Glutamatergic neuron (in vitro differentiated cells): ENCODE measurements at regions not wholly inside any gene's neighbourhood (a gene's known extent, or its start where the extent isn't known, plus 50 kb on each side); places are given as distances from the start of the nearest gene placed in this dataset.
A peak's percentile ranks its signal among the peaks of the same experiment; 100 is the strongest.

ENCODE experiments used
- DNase-seq: peaks from one replicate; pipeline ENCODE4 v3.0.0; 2022
- H3K27ac Mint-ChIP-seq: one replicate; pipeline ENCODE4 v1.8.0; 2020; ENCODE audit warnings: mild to moderate bottlenecking, mixed read lengths, inconsistent platforms; ENCODE audit not compliant: unreplicated experiment
- H3K27me3 Mint-ChIP-seq: one replicate; pipeline ENCODE4 v1.8.0; 2020; ENCODE audit warnings: mild to moderate bottlenecking, moderate library complexity, mixed read lengths, inconsistent platforms; ENCODE audit not compliant: unreplicated experiment
- H3K36me3 Mint-ChIP-seq: one replicate; pipeline ENCODE4 v1.8.0; 2020; ENCODE audit warnings: mild to moderate bottlenecking, mixed read lengths, inconsistent platforms; ENCODE audit not compliant: unreplicated experiment
- H3K4me1 Mint-ChIP-seq: one replicate; pipeline ENCODE4 v1.8.0; 2020; ENCODE audit warnings: mild to moderate bottlenecking, low read depth, mixed read lengths, inconsistent platforms; ENCODE audit not compliant: unreplicated experiment
- H3K4me3 Mint-ChIP-seq: one replicate; pipeline ENCODE4 v1.8.0; 2020; ENCODE audit warnings: mild to moderate bottlenecking, mixed read lengths, inconsistent platforms; ENCODE audit not compliant: unreplicated experiment
- H3K9me3 Mint-ChIP-seq: one replicate; pipeline ENCODE4 v1.8.0; 2020; ENCODE audit warnings: mild to moderate bottlenecking, moderate library complexity, mixed read lengths, inconsistent platforms; ENCODE audit not compliant: unreplicated experiment
- CTCF ChIP-seq: fragments of 200-600 bp; sonication (generic); IDR thresholded peaks from one replicate; pipeline ENCODE4 v1.5.0; 2021; ENCODE audit not compliant: partially characterized antibody, unreplicated experiment

DNA sequence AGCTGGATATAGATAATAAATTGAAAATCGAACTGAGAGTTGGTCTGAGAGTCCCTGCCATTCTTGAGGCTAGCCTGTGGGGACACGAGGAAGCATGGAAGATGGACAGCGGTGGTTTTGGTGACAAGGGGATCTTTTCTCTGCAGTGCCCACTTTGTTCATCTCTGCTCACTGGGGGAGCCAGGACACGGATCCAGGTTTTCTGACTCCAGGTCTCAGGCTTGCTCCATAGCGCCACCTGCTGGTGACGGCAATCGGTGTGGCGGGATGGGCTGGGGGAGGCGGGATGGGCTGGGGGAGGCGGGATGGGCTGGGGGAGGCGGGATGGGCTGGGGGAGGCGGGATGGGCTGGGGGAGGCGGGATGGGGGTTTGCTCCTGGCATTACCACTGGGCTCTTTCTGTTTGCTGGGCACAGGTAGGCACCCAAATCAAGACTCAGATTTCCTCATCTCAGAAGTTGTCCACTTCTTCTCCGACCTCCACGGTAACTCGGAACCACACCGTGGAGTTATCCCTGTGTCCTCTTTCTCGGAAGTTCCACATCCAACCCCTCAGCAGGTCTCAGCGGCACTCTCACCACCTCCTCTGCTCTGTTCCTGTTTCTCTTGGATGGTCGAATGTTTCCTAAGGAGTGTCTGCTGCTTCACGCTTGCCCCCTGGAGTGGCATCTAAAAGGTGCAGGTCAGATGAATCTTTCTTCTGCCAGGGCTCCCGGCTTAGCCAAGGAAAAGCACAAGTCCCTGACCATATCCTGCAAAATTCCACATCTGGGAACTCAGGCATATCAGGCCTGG, 142.4 kb downstream of the CYLD start:
- Mint-ChIP-seq H3K27ac (no peak overlapping the region), H3K9me3 (peaks cover 6% of the 10 kb centered on the region), H3K4me3 (no peak overlapping the region), H3K4me1 (peaks cover 10% of the 10 kb centered on the region), H3K36me3 (no peaks in the 10 kb centered on the region), H3K27me3 (peaks cover 5% of the 10 kb centered on the region)
- DNase-seq, result peak; percentile 55
- peak; percentile 50 for TF ChIP-seq CTCF

- H3K4me3 Mint-ChIP-seq, result peak overlapping the region; percentile 5
- peak overlapping the region; percentile 38 for H3K27ac Mint-ChIP-seq
- H3K9me3 Mint-ChIP-seq, result peaks cover 6% of the 10 kb centered on the region
- H3K36me3 Mint-ChIP-seq, result no peaks in the 10 kb centered on the region
- peaks cover 5% of the 10 kb centered on the region for H3K27me3 Mint-ChIP-seq
- no peak for TF ChIP-seq CTCF
- peaks cover 10% of the 10 kb centered on the region for H3K4me1 Mint-ChIP-seq
- no peak for DNase-seq
These were observed 140.1 kb downstream of the CYLD start for GRCh38 chr16:50881956-50882355.

DNA sequence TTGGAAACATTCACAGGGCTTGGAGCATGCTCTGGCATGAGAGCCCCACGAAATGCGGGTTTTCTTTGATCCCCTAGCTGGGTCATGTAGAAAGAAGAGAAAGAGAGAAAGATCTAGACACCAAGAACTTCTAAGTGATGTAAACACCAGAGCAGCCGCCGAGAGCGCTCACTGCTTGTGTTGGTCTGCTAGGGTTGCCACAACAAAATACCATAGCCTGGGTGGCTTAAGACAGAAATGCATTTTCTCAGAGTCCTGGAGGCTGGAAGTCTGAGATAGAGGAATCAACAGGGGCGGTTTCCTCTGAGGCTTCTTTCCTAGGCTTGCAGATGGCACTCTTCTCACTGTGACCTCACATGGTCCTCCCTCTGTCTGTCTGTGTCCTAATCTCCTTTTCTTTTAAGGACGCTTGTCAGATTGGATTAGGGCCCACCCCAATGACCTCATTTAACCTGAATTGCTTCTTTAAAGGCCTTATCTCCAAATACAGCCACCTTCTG, 139.5 kb downstream of the CYLD start:
- Mint-ChIP-seq H3K27me3 (peaks cover 5% of the 10 kb centered on the region), H3K9me3 (peaks cover 6% of the 10 kb centered on the region), H3K4me3 (no peak overlapping the region), H3K36me3 (no peaks in the 10 kb centered on the region), H3K4me1 (peaks cover 10% of the 10 kb centered on the region), H3K27ac (no peak overlapping the region)
- DNase-seq, result no peak
- TF ChIP-seq CTCF, result no peak

DNA sequence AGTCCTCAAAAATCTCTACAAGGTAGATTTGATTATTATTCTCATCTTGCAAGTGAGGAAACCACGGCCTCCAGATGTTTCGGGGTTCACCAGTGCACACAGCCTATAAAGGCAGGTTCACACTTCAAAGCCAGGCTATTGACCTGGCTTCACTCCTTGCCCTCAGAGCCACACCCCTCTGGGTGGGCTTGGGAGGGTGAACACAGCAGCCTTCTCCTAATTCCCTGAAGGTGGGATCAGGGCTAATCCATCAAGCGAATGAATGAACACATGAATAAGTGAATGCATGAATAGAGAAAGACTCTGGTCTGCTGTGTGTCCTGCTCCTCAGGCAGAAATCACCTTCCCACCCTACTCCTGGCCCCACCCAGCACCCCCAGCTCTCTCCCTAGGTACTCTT, 139.0 kb downstream of the CYLD start:
- Mint-ChIP-seq H3K27me3 (peaks cover 5% of the 10 kb centered on the region), H3K4me3 (no peak overlapping the region), H3K27ac (no peak overlapping the region), H3K36me3 (no peaks in the 10 kb centered on the region), H3K4me1 (peaks cover 10% of the 10 kb centered on the region), H3K9me3 (peaks cover 6% of the 10 kb centered on the region)
- DNase-seq, result no peak
- TF ChIP-seq CTCF, result no peak
